Left lung (tissue), 4 donors: ENCODE measurements at regions not wholly inside any gene's neighbourhood (a gene's known extent, or its start where the extent isn't known, plus 50 kb on each side); places are given as distances from the start of the nearest gene placed in this dataset.
A peak's percentile ranks its signal among the peaks of the same experiment; 100 is the strongest.

Source experiments
- ATAC-seq: fragments of 200-7000 bp; cut with Tn5 transposase; one replicate; pipeline ENCODE4 v1.9.1; 2020; ENCODE audit warnings: moderate library complexity
- DNase-seq, 4 donors: peaks; one replicate each; pipeline ENCODE4 v3.0.0-alpha.2; 2013 to 2020
- H3K27ac ChIP-seq, 2 donors: fragments of 200-600 bp; sonication (generic) in 1 of 2; one replicate each; pipeline versions ENCODE4 v1.5.0 to v1.8.0; 2020 to 2021
- H3K27me3 ChIP-seq, 2 donors: fragments of 200-600 bp; sonication (generic) in 1 of 2; one replicate each; pipeline versions ENCODE4 v1.5.0 to v1.8.0; 2020 to 2021
- H3K36me3 ChIP-seq, 2 donors: fragments of 200-600 bp; sonication (generic) in 1 of 2; one replicate each; pipeline versions ENCODE4 v1.5.0 to v1.8.0; 2020 to 2021
- H3K4me1 ChIP-seq, 2 donors: fragments of 200-600 bp; one replicate each; pipeline ENCODE4 v1.8.0; 2021
- H3K4me3 ChIP-seq, 2 donors: fragments of 200-600 bp; sonication (generic) in 1 of 2; one replicate each; pipeline versions ENCODE4 v1.5.0 to v1.8.0; 2020 to 2021; ENCODE audit warnings: mild to moderate bottlenecking in 1 of 2
- H3K9me3 ChIP-seq, 2 donors: fragments of 200-600 bp; sonication (generic) in 1 of 2; one replicate each; pipeline versions ENCODE4 v1.5.0 to v1.8.0; 2020 to 2021
- intact Hi-C, 2 donors: fragments of 100-400 bp; cut with DNase I; formaldehyde crosslinking; loops; one replicate each; pipeline versions ENCODE4 v1.11.2 to v1.14.2; 2022
- TF ChIP-seq, protein P1 (sequence below), 2 donors: fragments of 200-600 bp; sonication (generic) in 1 of 2; IDR thresholded peaks; one replicate each; pipeline versions ENCODE4 v1.5.0 to v1.8.0; 2021; ENCODE audit warnings: antibody characterized with exemption in 2 of 2
- donor health status: DM: no; HTN: yes; CAD: no.
- donor health status: DM: no; HTN: no; CAD: no.

GRCh38 chr3:95168526-95168925 is 1105.7 kb downstream of the NSUN3 start:
- Histone ChIP-seq H3K4me1 (no peaks in the 10 kb centered on the region), H3K27ac (no peak overlapping the region), H3K36me3 (no peaks in the 10 kb centered on the region), H3K4me3 (no peak overlapping the region), H3K9me3 (no peaks in the 10 kb centered on the region), H3K27me3 (no peaks in the 10 kb centered on the region)
- ATAC-seq: no peak
- intact Hi-C loops: no loop called here
- TF ChIP-seq, protein P1, sequence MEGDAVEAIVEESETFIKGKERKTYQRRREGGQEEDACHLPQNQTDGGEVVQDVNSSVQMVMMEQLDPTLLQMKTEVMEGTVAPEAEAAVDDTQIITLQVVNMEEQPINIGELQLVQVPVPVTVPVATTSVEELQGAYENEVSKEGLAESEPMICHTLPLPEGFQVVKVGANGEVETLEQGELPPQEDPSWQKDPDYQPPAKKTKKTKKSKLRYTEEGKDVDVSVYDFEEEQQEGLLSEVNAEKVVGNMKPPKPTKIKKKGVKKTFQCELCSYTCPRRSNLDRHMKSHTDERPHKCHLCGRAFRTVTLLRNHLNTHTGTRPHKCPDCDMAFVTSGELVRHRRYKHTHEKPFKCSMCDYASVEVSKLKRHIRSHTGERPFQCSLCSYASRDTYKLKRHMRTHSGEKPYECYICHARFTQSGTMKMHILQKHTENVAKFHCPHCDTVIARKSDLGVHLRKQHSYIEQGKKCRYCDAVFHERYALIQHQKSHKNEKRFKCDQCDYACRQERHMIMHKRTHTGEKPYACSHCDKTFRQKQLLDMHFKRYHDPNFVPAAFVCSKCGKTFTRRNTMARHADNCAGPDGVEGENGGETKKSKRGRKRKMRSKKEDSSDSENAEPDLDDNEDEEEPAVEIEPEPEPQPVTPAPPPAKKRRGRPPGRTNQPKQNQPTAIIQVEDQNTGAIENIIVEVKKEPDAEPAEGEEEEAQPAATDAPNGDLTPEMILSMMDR (IDR thresholded peaks at IDR 0.05): no peak
- peak in 1 of 4 donors; percentile 44 for DNase-seq

GRCh38 chr3:95172164-95172943 is 1109.5 kb downstream of the NSUN3 start:
- no peak for DNase-seq
- Histone ChIP-seq H3K27ac (no peak overlapping the region), H3K4me3 (no peak overlapping the region), H3K27me3 (no peaks in the 10 kb centered on the region), H3K36me3 (no peaks in the 10 kb centered on the region), H3K4me1 (no peaks in the 10 kb centered on the region), H3K9me3 (no peaks in the 10 kb centered on the region)
- TF ChIP-seq, protein P1 (IDR thresholded peaks at IDR 0.05): no peak
- ATAC-seq: no peak
- intact Hi-C loops: no loop called here

DNA sequence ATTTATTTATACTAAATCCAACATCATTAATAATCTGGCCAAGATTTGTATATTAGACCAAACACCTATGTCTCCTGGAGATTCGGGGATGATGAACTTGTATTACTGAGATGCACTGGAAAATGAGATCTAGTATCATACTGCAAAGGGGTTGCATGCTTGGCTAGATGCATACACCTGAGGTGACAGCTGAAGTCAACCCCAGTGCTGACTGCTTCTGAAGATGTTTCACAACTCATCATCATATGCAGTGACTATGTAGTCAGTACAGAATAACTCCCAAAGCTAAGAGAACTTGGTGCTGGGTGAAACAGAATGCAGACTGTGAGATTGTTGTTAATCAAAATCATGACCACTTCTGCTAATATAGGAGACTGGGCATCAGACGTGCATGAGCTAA is 1114.2 kb downstream of the NSUN3 start:
- ATAC-seq (no peak), DNase-seq (no peak)
- Histone ChIP-seq H3K27ac (no peak overlapping the region), H3K9me3 (peaks cover 0 to 2% of the 10 kb centered on the region in 2 donors), H3K36me3 (no peaks in the 10 kb centered on the region), H3K27me3 (no peaks in the 10 kb centered on the region), H3K4me3 (no peak overlapping the region), H3K4me1 (no peaks in the 10 kb centered on the region)
- TF ChIP-seq, protein P1 (IDR thresholded peaks at IDR 0.05): no peak
- intact Hi-C loops: no loop called here

- Histone ChIP-seq H3K4me1 (no peaks in the 10 kb centered on the region), H3K27ac (no peak overlapping the region), H3K27me3 (no peaks in the 10 kb centered on the region), H3K36me3 (no peaks in the 10 kb centered on the region), H3K4me3 (no peak overlapping the region), H3K9me3 (peaks cover 0 to 2% of the 10 kb centered on the region in 2 donors)
- intact Hi-C loops: no loop called here
- ATAC-seq (no peak), DNase-seq (peak in 1 of 4 donors; percentile 20)
- TF ChIP-seq, protein P1 (IDR thresholded peaks at IDR 0.05): no peak
These were observed 1121.2 kb downstream of the NSUN3 start for GRCh38 chr3:95184038-95184437.

DNA sequence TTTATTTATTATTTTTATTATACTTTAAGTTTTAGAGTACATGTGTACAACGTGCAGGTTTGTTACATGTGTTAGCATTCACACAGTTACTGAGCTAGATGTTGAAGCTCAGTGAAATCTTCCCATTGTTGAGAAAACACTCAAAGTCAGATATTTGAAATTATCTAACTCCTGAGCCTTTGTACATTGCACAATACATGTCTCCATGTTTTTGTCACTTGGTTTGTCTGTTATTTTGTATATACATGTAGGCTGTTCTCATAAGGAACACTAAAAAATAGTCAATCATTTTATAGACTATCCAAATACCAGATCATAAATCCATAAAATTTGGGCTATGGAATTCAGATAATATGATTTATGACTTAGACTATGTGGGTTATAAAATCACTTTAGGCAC is 1126.5 kb downstream of the NSUN3 start:
- intact Hi-C loops: no loop called here
- Histone ChIP-seq H3K27me3 (no peaks in the 10 kb centered on the region), H3K36me3 (no peaks in the 10 kb centered on the region), H3K9me3 (no peaks in the 10 kb centered on the region), H3K27ac (no peak overlapping the region), H3K4me3 (no peak overlapping the region), H3K4me1 (no peaks in the 10 kb centered on the region)
- ATAC-seq: no peak
- DNase-seq: no peak
- TF ChIP-seq, protein P1 (IDR thresholded peaks at IDR 0.05): no peak
